Iris pigment epithelial cell (primary cell): ENCODE measurements at regions not wholly inside any gene's neighbourhood (a gene's known extent, or its start where the extent isn't known, plus 50 kb on each side); places are given as distances from the start of the nearest gene placed in this dataset.

Experiments used
- DNase-seq: peaks from one replicate; pipeline ENCODE4 v3.0.0-alpha.2; 2011; ENCODE audit warnings: low read depth

GRCh38 chr13:71977028-71977427 lies 110.0 kb upstream of the DACH1 start:
- DNase-seq: no peak

- DNase-seq: peak; percentile 17
Measured at GRCh38 chr13:71967990-71968389, 101.0 kb upstream of the DACH1 start.

- DNase-seq: no peak
Measured at GRCh38 chr13:71964491-71965100, 97.6 kb upstream of the DACH1 start.

GRCh38 chr13:71962735-71963134 lies 95.7 kb upstream of the DACH1 start:
- no peak for DNase-seq

GRCh38 chr13:71962126-71962525 lies 95.1 kb upstream of the DACH1 start:
- DNase-seq: no peak

- DNase-seq: no peak
Measured at GRCh38 chr13:71949441-71949840, 82.4 kb upstream of the DACH1 start.

- DNase-seq: no peak
Measured at GRCh38 chr13:71939186-71939585, 72.2 kb upstream of the DACH1 start.

- DNase-seq: peak; percentile 19
Measured at GRCh38 chr13:71935166-71935840, 68.3 kb upstream of the DACH1 start.

GRCh38 chr13:71924931-71925330 lies 57.9 kb upstream of the DACH1 start:
- DNase-seq: no peak

GRCh38 chr13:71922194-71922593 lies 55.2 kb upstream of the DACH1 start:
- DNase-seq: peak; percentile 12
